Tongue (tissue), 1 donor: ENCODE measurements at regions not wholly inside any gene's neighbourhood (a gene's known extent, or its start where the extent isn't known, plus 50 kb on each side); places are given as distances from the start of the nearest gene placed in this dataset.

Experiments used
- DNase-seq: peaks from one replicate; pipeline ENCODE4 v3.0.0-alpha.2; 2015

DNA sequence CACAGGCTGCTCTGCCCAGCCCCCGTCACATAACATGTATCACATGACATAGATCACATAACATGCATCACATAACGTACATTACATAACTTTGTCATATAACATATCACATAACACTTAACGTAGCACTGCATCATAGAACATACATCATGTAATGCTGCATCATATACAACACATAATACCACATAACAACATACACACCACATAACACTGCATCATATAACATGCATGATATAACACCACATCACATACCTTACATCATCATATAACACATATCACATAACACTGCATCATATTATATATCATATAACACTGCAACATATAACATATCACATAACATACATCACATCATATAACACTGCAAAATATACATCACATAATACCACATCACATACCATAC, 83.8 kb downstream of the AXIN2 start:
- DNase-seq: no peak

DNA sequence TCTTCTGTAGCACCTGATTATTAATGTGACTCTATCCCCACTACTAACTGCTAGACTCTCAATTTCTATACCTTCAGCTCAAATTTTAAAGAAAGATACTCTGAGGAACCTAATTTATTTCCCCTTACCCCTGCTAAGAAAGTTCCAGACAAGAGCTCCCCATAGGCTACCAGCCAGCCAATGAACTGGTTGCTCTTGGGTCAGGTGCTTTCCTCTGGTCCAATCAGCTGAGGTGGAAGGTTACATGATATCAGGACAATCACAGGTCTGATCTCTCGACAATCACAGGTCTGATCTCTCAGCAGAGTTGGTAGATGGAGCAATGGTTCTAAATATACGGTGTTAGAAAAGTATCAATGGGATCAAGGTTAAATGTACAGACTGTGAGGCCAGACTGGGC, 86.8 kb downstream of the AXIN2 start:
- DNase-seq: no peak

DNA sequence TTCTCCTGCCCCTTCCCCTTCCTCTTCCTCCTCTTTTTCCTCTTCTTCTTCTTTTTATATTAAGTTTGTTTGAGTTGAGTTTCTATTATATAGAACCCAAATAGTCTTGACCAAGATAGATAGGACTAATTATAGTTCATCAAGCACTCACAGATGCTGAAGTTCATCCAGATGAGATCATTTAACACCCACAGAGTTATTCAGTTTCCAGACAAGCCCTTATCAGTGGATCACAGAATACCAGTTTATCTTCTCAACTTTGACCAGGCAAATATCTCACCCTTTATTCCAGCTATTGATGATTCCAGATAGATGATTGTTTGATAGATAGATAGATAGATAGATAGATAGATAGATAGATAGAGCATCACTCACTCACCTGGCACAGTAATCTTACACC, 87.5 kb downstream of the AXIN2 start:
- no peak for DNase-seq

DNA sequence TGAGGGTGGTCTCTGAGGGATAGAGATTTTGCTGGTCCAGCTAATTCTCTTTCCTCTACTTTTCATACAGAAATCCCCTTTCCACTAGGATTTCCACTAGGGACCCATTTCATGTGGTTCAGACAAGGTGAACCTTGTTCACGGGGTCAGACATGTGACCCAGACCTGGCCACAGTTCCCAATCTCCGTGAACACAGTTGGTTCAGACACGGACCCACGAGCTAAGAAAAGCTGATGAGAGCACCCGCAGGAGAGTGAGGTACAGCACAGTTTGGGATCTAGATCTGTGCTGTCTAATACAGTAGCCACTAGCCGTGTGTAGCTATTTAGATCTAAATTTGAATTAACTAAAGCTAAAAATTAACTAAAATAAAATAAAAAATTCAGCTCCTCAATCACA, 88.1 kb downstream of the AXIN2 start:
- DNase-seq: no peak

DNA sequence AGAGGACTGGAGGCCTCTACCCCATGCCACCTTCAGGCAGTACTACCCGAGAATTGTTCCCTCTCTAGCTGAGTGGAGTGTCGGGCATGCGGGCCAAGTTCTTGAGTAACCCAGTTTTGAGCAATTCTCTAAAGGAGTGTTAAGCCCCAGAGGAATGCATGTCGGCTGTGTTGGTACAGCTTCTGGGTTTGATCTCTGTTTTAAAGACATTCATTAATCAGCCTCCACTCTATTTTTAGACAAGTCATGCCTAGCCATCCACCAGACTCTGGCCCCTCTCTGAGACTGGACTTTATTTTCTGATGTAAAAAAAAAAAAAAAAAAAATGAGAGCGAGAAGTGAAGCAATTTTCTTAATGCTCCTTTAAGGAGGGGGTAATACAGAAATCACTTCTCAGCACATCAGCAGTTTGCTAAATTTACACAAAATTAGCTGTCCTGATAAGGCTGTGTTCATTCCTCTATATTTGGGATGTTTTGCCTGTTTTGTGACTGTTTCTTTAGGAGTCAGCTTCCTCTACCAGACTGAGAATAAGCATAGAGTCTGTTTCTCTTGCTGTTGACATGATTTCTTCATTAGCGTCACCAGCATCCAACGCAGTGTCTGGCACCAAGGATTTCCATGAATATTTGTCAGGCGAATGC, 88.7 kb downstream of the AXIN2 start:
- DNase-seq: no peak

DNA sequence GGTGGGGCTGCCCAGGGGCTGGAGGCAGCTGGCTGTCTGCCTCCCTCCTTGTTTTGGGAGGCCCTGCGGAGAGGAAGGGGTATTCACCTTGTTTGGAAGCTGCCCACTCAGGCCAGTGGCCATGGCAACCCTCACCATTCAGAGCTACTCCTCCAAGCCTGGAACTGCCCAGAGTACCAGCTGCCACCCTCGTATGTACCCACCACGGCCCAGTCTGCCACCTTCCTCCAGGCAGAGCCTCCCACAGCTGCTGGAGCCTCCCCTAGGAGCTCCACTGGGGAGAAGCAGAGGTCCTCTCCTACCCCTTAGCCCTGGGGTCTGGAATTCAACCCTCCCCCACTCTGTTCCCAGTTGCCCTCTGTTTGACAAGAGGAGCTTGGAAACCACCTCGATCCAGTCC, 90.7 kb downstream of the AXIN2 start:
- DNase-seq: no peak

DNA sequence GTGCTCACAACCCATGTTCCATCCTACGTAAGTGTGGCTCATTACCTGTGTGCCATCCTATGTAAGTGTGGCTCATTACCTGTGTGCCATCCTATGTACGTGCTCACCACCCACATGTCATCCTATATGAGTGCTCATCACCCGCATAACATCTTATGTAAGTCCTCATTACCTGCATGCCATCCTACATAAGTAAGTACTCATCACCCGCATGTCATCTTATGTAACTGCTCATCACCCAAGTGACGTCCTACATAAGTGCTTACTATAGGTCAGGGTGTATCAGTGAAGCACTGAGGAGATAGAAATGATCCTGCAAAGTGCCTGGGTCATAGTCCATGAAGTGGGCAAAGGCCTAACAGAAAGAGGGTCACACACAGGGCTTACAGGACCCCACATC, 93.1 kb downstream of the AXIN2 start:
- no peak for DNase-seq

DNA sequence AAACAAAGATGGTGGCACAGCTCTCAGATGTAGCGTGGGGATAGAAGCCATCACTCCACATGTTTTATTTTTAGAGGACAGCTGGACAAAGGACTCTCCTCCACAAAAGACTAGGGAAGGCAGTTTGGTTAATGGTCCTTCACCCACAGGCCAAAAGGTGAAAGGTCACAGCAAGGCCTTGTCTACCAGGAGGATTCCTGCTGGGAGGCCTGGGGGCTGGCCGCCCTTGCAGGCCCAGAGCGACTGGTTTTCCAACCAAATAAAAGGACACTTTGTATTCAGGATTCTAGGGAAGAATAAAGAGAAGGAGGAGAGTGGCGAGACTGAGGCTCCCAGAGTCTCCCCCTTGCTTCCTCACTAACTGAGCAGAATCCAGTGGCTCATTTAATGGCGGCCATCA, 94.3 kb downstream of the AXIN2 start:
- DNase-seq: no peak

DNA sequence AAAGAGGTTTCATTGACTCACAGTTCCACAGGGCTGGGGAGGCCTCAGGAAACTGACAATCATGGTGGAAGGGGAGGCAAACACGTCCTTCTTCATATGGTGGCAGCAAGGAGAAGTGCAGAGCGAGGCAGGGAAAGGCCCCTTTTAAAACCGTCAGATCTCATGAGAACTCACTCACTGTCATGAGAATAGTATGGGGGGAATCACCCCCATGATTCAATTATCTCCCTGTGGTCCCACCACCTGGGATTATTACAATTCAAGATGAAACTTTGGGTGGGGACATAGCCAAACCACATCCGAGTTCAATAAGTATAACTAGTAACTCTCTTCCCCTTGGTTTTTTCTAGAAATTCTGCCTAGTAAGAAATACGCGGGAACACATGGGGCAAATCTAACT, 94.9 kb downstream of the AXIN2 start:
- no peak for DNase-seq

DNA sequence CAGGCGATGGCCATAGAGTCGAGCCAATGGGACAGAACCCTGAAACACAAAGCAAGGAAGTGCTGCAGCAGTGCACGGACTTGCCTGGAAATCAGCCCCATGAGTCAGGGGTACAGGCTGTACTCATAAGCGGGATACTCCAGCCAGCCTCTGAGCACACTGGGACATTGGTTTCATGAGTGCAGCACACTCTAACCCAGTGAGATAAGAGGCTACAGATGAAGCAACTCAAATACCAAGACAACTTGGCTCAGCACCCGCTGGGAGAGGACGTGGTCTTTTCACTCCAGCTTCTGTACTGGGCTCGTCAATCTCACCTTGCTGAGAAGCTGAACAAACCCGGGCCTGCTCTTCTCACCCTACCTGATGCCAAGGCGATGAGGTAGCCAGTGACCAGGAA, 98.2 kb downstream of the AXIN2 start:
- no peak for DNase-seq

DNA sequence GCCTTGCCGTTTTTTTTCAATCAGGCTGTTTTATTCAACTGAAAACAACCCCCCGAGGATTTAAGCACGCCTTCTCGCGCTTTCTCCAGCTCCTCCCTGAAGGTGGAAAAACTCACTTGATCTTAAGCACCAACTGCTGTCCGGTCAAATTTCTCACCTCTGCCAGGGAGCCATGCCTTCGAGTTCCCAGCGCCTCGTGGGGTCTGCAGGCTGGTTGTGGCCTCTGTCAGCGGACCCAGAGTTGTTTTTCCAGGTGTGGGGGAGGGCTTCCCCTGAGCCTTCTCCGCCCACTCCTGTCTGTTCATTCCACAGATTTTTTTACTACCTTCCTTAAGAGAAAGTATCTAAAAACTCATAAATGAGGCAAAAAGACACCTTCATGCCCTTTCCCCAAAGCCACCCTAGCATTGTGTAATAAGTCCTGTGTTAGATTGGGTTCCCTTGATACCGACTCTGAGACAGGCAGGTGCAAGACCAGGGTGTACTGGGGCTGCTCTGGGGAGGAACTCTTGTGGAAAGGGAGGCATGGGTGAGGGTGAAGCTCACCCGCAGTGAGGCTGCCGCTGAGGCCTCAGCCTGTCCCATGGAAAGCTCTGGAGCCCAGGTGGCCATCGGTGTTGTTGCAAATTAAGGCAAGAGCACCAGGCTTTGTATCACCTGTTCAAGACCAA, 101.6 kb downstream of the AXIN2 start:
- DNase-seq: no peak

DNA sequence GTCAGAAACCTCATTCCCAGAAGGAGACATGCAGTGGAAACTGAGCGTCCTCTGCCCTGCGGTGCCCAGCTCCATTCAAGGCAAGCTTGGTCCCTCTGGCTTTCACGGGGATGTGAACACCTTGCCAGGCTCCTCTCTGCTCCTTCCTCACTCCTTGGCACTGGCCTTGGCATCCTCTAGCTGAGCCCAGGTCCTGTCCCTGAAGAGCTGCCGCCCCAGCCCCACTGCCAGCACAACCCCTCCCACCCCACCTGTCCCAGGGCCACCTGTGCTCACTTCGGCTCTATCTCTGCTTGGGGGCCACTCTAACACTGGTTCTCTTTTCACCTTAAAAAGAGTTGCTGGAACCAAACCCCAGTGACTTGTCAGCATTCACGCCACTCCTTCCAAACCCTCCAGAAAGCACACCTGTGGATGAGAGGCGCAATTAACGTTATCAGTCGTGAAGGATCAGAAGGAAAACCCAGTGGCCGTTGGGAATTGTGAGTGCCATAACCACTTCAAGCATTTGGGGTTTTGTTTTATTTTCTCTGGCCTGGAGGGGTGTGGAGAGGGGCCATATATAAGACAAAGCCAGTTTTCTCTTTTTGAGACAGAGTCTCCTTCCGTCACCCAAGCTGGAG, 103.7 kb downstream of the AXIN2 start:
- no peak for DNase-seq

DNA sequence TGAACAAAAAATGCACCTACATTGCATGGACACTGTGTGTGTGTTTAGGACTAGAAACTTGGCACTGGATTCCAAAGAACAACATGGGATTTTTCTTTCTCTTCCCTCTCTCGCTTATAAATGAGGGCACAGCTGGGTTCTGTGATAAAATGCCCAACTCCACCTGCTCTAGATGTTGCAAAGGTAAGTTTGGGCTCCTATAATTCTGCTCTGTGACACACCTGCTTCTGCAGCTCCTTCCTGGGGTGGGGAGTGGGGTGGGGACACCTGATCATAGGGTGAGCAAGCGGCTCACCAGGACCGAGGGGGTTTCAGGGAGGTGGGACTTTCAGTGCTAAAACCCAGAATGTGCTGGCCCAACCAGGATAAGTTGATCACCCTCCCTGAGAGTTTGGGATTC, 104.3 kb downstream of the AXIN2 start:
- DNase-seq: no peak

DNA sequence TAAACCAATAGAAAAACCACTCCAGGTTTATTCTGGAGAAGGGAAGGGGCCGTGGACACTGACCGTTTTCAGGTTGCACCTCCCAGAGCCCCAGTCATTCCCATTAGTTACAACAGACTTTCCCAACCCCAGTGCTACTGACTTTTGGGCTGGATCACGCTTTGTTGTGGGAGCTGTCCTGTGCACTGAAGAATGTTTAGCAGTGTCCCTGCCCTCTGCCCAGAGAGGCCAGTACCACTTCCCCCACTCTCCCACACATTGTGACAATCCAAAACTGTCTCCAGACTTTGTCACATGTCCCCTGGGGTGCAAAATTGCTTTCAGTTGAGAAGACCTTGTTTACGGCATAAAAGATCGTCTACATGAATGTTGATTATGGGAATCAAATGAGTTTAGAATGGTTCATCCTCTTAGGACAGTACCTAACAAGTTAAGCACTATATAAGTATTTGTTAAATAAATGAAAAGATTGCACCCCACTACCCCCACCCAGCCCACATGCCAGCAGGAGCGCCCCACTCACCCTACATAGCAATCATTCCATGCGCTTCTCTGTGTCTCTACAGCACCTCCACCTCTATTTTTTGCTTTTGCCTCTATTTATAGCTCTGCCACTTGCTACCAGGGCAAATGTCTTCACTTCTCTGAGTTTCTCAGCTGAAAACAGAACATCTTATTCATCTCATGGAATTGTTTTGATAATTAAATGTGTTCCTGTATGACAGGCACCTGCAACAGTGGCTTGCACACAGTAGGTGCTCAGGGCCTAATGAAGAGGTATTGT, 104.9 kb downstream of the AXIN2 start:
- peak; percentile 27 for DNase-seq

DNA sequence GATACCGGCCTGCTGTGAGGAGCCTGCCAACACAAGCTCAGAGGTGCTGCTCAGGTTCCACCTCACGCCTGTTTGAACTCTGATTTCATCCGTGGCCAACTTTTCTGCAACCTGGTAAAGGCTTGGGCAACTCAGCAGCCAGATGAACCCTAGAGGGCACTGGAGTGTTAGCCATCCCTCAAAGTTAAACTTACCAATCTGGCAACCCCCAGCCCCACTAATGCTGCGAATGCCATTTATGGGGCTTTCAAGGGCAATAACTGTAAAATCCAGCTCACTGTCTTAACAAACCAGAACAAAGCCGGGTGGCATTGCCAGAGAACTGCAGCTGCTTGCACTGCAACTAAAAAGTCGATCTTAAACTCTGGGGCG, 105.5 kb downstream of the AXIN2 start:
- DNase-seq: peak; percentile 90

DNA sequence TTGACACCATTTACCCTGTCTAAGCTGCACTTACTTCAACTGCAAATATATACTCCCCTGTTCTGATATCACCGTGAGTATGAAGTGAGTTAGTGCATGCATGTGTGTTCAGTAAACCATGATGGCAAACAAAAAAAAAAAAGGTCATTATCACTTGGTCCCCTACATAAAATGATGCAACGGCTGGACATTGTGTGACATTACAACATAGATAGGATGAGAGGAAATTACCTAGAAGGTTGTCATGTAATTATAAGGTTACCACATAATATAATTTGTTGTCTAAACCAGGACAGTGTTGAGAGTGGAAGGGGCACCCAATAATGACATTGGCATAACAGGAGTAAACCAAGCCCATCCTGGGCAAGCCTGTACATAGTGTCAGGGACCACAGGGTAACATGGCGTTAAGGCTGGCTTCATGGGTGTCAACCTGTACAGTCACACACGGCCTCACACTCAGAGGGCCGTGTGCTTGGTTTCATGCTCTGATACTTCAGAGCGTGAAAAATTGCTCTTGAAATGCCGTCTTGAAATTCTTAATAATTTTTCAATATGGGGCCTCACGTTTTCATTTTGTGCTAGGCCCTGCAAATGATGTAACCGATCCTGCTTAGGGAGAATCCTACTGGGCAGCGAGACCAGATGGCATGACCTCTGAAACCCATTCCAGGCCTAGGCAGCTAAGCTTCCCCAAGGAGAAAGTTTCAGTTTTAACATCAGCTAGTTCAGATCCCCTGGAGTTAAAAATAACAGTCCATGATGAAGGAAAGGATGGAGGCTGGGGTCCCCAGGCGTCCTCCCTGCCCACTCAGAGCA, 106.1 kb downstream of the AXIN2 start:
- no peak for DNase-seq

DNA sequence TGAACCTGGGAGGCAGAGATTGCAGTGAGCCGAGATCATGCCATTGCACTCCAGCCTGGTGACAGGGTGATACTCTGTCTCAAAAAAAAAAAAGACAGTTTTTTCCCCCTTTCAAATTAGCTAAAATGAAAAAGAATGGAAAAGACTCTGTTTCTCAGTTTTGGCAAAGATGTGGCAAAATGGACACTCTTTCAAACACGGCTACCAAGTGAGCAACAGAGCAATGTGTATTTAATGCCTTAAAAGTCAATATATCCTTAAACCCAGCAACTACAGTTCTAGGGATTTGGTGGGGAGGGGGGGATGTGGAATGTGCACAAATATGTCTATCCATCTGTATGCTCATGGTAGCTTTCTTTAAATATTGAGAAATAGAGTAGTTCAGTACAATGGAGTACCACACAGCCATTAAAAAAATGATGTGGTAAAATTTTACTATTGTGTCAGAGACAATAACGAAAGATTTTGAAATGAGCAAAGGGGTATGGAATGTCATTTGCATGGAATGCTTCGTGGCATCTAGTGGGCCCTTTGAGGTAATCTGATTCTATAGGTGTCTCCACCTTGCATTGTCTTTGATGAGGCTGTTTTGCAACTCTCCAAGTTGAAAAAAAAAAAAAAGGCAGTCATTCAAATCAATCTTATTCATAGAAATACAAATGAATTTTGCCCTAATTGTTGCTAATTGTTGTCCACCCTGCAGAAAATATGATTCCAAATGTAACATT, 108.1 kb downstream of the AXIN2 start:
- no peak for DNase-seq

DNA sequence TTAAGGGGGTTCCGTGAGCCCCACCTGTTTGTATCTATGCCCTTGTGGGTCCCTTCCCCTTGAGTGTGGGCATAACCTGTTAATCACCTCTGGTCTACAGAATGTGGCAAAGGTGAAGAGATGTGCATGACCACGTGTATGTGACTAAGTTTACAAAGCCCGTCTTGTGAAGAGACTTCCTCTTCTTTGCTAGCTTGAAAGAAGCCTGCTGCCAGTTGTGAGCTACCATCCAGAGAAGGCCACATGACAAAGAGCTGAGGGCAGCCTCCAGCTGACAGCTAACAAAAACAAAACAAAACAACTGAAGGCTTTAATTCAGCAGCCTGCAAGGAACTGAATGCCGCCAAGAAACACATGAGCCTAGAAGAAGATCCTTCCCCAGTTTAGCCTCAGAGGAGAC, 112.0 kb downstream of the AXIN2 start:
- DNase-seq: no peak

DNA sequence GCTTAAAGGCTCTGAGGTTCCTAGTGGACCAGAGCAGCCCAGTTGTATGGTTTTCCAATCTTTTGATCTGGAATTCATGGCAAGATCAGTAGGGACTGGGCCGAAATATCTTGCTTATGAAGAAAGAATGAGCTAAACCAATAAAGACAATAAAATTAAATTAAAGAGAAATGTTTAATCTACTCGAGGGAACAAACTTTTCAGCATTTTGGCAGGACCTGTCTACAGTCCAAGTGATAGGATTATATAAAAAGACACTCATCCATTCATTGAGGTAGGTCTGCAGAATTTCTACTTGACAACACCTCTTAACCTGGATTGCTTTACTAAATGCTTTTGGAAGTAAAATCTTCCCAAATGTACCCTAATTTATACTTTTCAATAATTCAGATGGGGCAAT, 113.6 kb downstream of the AXIN2 start:
- no peak for DNase-seq

DNA sequence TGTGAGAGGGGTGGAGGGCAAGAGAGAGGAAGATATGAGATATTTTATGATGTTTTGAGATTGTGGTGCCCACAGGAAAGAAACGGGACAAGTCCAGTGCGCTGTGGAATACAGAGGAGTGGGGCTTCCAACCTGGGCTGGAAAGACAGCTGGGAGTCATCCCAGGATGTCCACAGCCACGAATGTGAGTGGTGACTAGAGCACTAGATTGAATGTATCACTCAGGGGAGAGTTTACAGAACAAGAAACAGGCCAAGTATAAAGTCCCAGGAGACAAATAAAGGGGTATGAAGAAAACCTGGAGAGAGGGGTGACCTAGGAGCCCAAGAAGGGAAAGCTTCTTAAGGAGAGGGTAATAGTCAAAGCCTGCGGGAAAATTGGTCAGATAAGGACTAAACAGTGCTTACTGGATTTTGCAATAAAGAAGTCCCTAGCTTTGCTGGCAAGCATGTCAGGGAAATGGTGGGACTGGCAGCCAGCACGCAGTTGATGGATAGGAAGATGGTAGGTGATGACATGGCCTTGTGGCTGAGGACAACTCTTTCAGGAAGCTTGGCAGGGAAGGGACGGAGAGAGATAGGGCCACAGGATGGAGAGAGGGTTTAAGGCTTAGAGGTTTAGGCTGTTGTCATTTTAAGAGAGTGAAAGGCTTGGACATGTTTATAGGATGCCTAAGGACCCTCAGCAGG, 114.5 kb downstream of the AXIN2 start:
- no peak for DNase-seq

DNA sequence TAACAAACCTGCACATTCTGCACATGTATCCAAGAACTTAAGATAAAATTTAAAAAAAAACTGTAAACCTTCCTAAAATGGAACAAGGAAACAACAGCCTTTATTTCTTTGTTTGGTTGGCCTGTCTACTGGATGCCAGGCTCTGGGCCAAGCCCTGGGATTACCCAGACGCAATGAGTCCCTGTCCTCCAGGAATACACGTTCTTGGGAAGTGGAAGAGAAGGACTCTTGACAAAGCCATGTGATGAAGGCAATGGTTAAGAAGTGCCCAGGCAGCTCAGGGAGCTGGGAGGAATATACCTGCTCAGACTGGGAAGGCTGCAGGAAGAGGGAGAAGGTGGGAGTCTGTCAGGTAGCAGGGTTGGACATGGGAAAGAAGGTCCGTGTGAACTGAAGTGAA, 115.4 kb downstream of the AXIN2 start:
- no peak for DNase-seq
